GM18511 (cell line): ENCODE measurements at regions not wholly inside any gene's neighbourhood (a gene's known extent, or its start where the extent isn't known, plus 50 kb on each side); places are given as distances from the start of the nearest gene placed in this dataset.

Source experiments
- ATAC-seq: cut with Tn5 transposase; IDR thresholded peaks from one replicate; pipeline ENCODE4 v1.9.1; 2021; ENCODE audit warnings: mild to moderate bottlenecking, moderate library complexity; ENCODE audit not compliant: unreplicated experiment

DNA sequence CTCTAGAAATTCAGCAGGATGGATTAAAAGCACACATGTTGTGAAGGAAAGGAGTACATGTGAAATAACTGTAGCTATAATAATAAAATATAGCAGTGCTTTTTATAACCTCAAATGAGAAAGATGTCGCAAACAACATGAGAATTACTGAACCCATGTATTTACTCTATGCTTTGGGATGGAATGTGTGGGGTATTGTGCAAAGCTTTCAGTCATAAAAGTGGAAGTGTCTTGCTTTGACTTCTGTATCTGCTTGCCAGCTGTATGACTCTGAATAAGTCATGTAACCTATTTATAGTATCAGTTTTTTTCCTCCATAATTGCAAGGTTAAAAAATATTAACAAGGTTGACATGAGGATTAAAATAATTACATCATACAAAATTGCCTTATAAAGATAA is 519.3 kb upstream of the CADM2 start:
- ATAC-seq, result no peak

GRCh38 chr3:84440291-84440690 is 518.5 kb upstream of the CADM2 start:
- no peak for ATAC-seq

GRCh38 chr3:84442533-84442932 is 516.3 kb upstream of the CADM2 start:
- no peak for ATAC-seq

- no peak for ATAC-seq
Measured at GRCh38 chr3:84444726-84445521, 513.9 kb upstream of the CADM2 start.

GRCh38 chr3:84487296-84487695 is 471.5 kb upstream of the CADM2 start:
- ATAC-seq, result no peak

DNA sequence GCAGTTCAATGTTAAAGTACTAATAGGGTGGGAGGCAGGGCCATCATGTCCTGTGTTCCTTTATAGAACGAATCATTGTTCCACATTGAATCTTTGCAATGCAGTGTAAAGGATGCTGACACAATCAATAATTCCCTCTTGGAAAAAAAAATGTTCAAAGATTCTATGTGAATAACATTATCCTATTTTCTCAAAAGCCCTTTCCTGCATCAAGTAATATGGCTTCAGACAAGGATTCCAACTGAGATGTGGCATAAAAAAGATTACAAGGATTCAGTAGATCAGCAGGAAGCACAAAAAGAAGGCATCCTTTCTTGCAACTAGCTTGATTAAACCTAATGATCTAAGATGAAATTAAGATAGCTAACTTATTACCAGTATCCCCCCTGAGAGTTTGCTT is 454.0 kb upstream of the CADM2 start:
- ATAC-seq, result no peak

- no peak for ATAC-seq
Measured at GRCh38 chr3:84510007-84510406, 448.8 kb upstream of the CADM2 start.

DNA sequence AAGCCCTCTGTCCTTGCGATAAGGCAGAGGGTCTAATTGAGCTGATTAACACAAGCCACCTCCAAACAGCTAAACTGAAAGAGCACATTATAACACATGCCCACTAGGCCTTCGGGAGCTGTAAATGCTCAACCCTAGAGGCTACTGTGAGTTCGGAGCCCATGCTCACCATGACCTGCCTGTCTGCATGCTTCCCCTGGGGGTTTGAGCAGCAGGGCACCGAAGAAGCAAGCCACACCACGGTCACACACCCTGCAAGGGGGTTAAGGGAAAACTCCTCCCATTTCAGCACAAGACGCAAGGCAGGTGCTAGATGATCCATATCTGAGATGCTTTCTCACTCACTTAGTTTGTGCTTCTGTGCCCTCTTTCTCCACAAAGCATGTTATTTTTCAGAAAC is 435.9 kb upstream of the CADM2 start:
- ATAC-seq, result no peak

- ATAC-seq, result no peak
Measured at GRCh38 chr3:84536916-84537315, 421.9 kb upstream of the CADM2 start.

GRCh38 chr3:84538597-84538996 is 420.2 kb upstream of the CADM2 start:
- no peak for ATAC-seq

- ATAC-seq, result no peak
Measured at GRCh38 chr3:84547207-84547606, 411.6 kb upstream of the CADM2 start.

DNA sequence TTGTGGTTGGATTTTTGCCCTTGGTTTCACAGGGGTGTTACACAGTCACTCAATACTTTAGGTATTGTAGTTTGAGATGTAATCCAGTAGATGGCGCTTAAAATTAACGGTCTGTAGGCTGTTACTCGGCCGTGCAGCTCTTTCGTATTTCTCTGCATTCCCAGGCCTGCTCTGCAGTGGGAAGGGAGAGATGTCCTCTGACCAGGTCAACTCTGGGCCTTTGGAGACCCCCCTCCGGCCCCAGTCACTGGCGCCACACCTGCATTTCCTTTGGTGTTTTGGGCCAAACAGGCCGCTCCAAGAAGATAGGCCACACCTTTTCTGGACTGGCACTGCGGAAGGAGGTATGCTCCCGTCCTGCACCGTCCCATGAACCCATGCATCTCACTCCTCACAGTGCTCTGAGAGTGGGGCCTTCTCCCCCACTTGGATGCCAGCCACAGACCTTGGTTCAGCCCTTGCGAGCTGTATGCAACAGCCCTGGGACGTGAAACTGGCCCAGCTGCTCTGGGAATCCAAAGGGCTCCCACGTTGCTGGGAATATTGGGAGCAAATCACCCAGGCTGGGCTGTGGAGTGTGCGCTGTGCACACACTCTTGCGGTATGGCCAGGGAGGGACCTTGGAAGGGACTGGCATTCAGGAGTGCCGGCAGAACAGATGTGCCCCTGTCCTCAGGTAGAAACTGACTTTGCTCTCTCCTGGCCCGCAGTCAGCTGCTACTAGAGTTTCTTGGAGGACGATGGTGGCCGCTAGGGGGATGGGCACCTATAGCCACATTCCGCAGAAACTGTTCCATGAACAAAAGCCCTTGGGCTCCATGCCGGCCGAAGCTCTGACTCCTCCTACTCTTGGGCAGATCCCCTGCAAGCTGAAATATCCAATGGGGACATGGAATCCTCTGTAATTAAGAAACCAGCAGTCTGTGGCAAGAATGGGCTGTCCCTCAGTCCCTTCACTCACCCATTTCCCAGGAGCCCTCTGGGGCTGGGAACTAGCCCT is 410.5 kb upstream of the CADM2 start:
- ATAC-seq, result peak; percentile 87

DNA sequence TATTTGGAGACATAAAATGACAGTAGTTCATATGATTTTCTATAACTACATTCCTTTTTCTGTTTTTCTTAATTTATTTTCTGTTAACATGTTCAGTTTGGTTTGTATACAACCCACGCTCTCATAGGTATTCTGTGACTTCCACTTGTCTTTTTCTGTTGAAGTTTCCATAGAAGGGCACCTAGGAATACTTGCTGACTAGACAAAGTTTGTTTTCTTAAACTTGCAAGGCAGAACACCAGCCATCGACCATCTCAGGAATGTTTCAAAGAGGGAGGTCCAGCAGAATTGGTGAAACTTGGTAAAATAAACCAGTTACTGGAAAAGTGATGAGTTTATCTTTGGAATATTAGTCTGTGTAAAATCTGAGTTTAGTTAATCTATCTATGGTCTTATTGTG is 403.2 kb upstream of the CADM2 start:
- no peak for ATAC-seq

- no peak for ATAC-seq
Measured at GRCh38 chr3:84566256-84566655, 392.5 kb upstream of the CADM2 start.

DNA sequence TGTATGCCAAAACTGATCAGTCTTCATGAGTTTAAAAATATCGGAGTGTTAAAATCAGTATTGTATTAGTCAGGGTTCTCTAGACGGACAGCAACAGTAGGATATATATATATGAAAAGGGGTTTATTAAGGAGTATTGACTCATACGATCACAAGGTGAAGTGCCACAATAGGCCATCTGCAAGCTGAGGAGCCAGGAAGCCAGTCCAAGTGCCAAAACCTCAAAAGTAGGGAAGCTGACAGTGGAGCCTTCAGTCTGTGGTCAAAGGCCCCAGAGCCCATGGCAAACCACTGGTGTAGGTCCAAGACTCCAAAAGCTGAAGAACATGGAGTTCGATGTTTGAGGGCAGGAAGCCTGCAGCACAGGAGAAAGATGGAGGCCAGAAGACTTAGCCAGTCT is 391.0 kb upstream of the CADM2 start:
- no peak for ATAC-seq

DNA sequence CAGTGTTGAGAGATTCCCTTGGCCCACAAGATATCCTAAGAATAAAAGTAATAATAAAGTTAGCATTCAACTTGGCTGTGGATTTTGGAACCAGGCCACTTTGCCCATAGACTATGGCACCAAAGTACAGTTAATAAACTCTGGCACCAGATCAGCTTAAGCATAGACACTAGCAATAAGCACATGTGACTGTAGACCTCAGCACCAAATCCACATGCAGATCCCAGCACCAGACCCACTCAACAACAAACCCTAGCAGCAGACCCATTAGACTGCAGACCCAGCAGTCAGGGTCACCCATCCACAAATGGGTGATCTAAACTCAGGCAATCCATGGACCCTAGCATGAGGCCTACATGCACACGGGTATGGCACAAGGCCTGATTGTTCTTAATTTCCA is 384.8 kb upstream of the CADM2 start:
- ATAC-seq, result no peak

DNA sequence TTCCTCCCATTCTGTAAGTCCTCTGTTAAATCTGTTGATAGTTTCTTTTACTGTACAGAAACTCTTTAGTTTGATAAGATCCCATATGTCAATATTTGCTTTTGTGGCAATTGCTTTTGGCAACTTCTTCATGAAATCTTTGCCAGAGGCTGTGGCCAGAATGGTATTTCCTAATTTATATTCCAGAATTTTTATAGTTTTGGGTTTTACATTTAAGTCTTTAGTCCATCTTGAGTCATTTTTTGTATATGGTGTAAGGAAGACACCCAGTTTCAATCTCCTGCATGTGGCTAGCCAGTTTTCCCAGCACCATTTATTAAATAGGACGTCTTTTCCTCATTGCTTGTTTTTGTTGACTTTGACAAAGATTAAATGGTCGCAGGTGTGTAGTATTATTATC is 372.4 kb upstream of the CADM2 start:
- no peak for ATAC-seq

DNA sequence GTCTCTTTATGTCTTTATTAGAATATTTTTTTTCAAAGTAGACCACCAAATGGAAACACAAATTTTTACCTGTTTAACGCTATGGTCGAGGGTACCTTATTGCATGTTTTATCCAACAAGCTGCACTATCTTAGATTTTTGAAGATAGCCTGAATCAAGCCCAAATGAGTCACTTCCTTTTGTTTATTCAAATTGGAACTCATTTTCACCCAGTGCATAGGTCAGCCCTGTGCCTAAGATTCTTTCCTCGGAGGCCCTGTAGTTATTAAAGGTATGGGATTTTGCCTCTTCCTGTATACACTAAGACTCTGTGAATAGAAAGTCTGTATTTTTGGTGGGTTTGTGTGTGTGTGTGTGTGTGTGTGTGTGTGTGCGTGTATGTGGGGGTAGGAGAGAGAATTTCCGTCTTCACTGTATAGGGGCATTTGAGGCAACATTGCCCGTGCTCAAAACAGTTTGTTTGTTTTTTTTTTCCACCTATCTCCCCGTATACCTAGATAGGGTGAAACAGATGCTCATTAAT is 358.0 kb upstream of the CADM2 start:
- no peak for ATAC-seq

GRCh38 chr3:84601303-84601702 is 357.5 kb upstream of the CADM2 start:
- no peak for ATAC-seq

DNA sequence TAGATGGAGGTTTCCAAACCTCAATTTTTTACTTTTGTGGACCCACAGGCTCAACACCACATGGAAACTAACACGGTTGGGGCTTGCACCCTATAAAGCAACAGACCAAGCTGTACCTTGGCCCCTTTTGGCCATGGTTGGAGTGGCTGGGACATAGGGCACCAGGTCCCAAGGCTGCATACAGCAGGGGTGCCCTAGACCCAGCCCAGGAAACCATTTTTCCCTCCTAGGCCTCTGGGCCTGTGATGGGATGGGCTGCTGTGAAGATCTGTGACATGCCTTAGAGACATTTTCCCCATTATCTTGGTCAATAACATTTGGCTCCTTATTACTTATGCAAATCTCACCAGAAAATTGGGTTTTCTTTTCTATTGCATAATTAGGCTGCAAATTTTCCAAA is 337.0 kb upstream of the CADM2 start:
- ATAC-seq, result no peak

DNA sequence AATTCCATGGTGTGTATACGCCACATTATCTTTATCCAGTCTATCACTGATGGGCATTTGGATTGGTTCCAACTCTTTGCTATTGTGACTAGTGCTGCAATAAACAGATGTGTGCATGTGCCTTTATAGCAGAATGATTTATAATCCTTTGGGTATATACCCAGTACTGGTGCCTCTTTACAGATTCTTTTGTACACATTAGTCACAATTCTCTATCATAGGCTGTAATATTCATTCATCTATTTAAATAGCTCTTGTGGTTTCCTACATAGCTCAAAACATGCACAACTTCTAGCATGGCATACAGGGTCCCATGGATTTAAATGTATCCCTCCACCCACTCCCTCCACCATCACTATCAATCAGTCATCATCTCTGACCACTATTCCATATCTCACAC is 324.1 kb upstream of the CADM2 start:
- ATAC-seq, result no peak

- ATAC-seq, result no peak
Measured at GRCh38 chr3:84637272-84637671, 321.5 kb upstream of the CADM2 start.
